Gastrocnemius medialis (tissue), 4 donors: ENCODE measurements at regions not wholly inside any gene's neighbourhood (a gene's known extent, or its start where the extent isn't known, plus 50 kb on each side); places are given as distances from the start of the nearest gene placed in this dataset.

Source experiments
- CTCF ChIP-seq, 5 experiments: fragments of 450-650 bp in 3 of 5; fragments of 200-600 bp in 2 of 5; sonication (generic) in 2 of 5; IDR thresholded peaks in 4 of 5; conservative IDR thresholded peaks in 1 of 5; 1 replicate in 4 of 5; 2 replicates in 1 of 5; pipeline ENCODE4 v1.5.1; 2016 to 2019; ENCODE audit warnings: antibody characterized with exemption in 5 of 5, mild to moderate bottlenecking in 3 of 5, moderate library complexity in 3 of 5
- POLR2A ChIP-seq, 2 donors: fragments of 450-650 bp; IDR thresholded peaks; one replicate each; pipeline ENCODE4 v1.6.1; 2017; ENCODE audit warnings: antibody characterized with exemption in 2 of 2, mild to moderate bottlenecking in 2 of 2, moderate library complexity in 2 of 2

GRCh38 chr7:97630116-97630515 is 101.8 kb upstream of the TAC1 start:
- TF ChIP-seq CTCF (IDR thresholded peaks at IDR 0.05 in 4 of 5, conservative IDR thresholded peaks at IDR 0.05 in 1 of 5) = no peak
- no peak for TF ChIP-seq POLR2A (IDR thresholded peaks at IDR 0.05)
